ENCODE measurements at regions not wholly inside any gene's neighbourhood (a gene's known extent, or its start where the extent isn't known, plus 50 kb on each side); places are given as distances from the start of the nearest gene placed in this dataset.

GRCh38 chr7:46150721-46151120, 229.6 kb upstream of the IGFBP3 start:
- no peak overlapping the region for H3K9ac ChIP-seq
- no peak overlapping the region for H3K4me2 ChIP-seq
- H3K27me3 ChIP-seq = no peaks in the 10 kb centered on the region
- H3K27ac ChIP-seq = no peak overlapping the region
- no peak for TF ChIP-seq Cebpa-rat (IDR thresholded peaks at IDR 0.05)
- H3K4me3 ChIP-seq = no peak overlapping the region
- H4K20me1 ChIP-seq = no peaks in the 10 kb centered on the region
- H3K9me3 ChIP-seq (replicated peaks in 1 of 11) = no peaks in the 10 kb centered on the region
- H3K36me3 ChIP-seq = no peaks in the 10 kb centered on the region
- no peaks in the 10 kb centered on the region for H3K4me1 ChIP-seq

GRCh38 chr7:46150202-46150601, 229.1 kb upstream of the IGFBP3 start:
- Histone ChIP-seq H3K9ac (no peak overlapping the region), H3K4me2 (no peak overlapping the region), H4K20me1 (no peaks in the 10 kb centered on the region), H3K36me3 (no peaks in the 10 kb centered on the region), H3K27ac (no peak overlapping the region), H3K27me3 (no peaks in the 10 kb centered on the region), H3K9me3 (replicated peaks in 1 of 11) (no peaks in the 10 kb centered on the region), H3K4me1 (no peaks in the 10 kb centered on the region), H3K4me3 (no peak overlapping the region)
- TF ChIP-seq Cebpa-rat (IDR thresholded peaks at IDR 0.05) = no peak

- H4K20me1 ChIP-seq = no peaks in the 10 kb centered on the region
- H3K27me3 ChIP-seq = no peaks in the 10 kb centered on the region
- no peak overlapping the region for H3K27ac ChIP-seq
- H3K4me2 ChIP-seq = no peak overlapping the region
- no peaks in the 10 kb centered on the region for H3K9me3 ChIP-seq (replicated peaks in 1 of 11)
- TF ChIP-seq Cebpa-rat (IDR thresholded peaks at IDR 0.05) = no peak
- peaks cover 0 to 3% (median 0%) of the 10 kb centered on the region in 10 experiments; a peak in 2 of 20 replicates for H3K4me1 ChIP-seq
- H3K9ac ChIP-seq = no peak overlapping the region
- no peak overlapping the region for H3K4me3 ChIP-seq
- no peaks in the 10 kb centered on the region for H3K36me3 ChIP-seq
Measured at GRCh38 chr7:46147871-46148270, 226.8 kb upstream of the IGFBP3 start.

- Histone ChIP-seq H4K20me1 (no peaks in the 10 kb centered on the region), H3K27ac (no peak overlapping the region), H3K4me3 (no peak overlapping the region), H3K4me1 (peaks cover 0 to 3% (median 0%) of the 10 kb centered on the region in 10 experiments; a peak in 2 of 20 replicates), H3K9ac (no peak overlapping the region), H3K4me2 (no peak overlapping the region), H3K27me3 (no peaks in the 10 kb centered on the region), H3K36me3 (no peaks in the 10 kb centered on the region), H3K9me3 (replicated peaks in 1 of 11) (no peaks in the 10 kb centered on the region)
- TF ChIP-seq Cebpa-rat (IDR thresholded peaks at IDR 0.05) = no peak
Measured at GRCh38 chr7:46146454-46147255, 225.6 kb upstream of the IGFBP3 start.

- Histone ChIP-seq H3K36me3 (no peaks in the 10 kb centered on the region), H3K9ac (no peak overlapping the region), H3K9me3 (replicated peaks in 1 of 11) (no peaks in the 10 kb centered on the region), H3K4me2 (no peak overlapping the region), H3K27ac (no peak overlapping the region), H3K4me1 (peaks cover 0 to 3% (median 0%) of the 10 kb centered on the region in 10 experiments; a peak in 2 of 20 replicates), H3K4me3 (no peak overlapping the region), H3K27me3 (no peaks in the 10 kb centered on the region), H4K20me1 (no peaks in the 10 kb centered on the region)
- no peak for TF ChIP-seq Cebpa-rat (IDR thresholded peaks at IDR 0.05)
Measured at GRCh38 chr7:46145412-46145811, 224.3 kb upstream of the IGFBP3 start.

- no peak overlapping the region for H3K27ac ChIP-seq
- H4K20me1 ChIP-seq = no peaks in the 10 kb centered on the region
- H3K4me2 ChIP-seq = no peak overlapping the region
- peaks cover 0 to 3% (median 0%) of the 10 kb centered on the region in 10 experiments; a peak in 2 of 20 replicates for H3K4me1 ChIP-seq
- no peaks in the 10 kb centered on the region for H3K36me3 ChIP-seq
- H3K27me3 ChIP-seq = no peaks in the 10 kb centered on the region
- no peak overlapping the region for H3K4me3 ChIP-seq
- no peak overlapping the region for H3K9ac ChIP-seq
- no peaks in the 10 kb centered on the region for H3K9me3 ChIP-seq (replicated peaks in 1 of 11)
- TF ChIP-seq Cebpa-rat (IDR thresholded peaks at IDR 0.05) = no peak
Measured at GRCh38 chr7:46143949-46144917, 223.2 kb upstream of the IGFBP3 start.

- Histone ChIP-seq H3K27ac (no peak overlapping the region), H3K27me3 (no peaks in the 10 kb centered on the region), H3K36me3 (no peaks in the 10 kb centered on the region), H3K9ac (no peak overlapping the region), H3K4me3 (no peak overlapping the region), H4K20me1 (no peaks in the 10 kb centered on the region), H3K4me1 (peaks cover 0 to 3% (median 0%) of the 10 kb centered on the region in 10 experiments; a peak in 2 of 20 replicates), H3K9me3 (replicated peaks in 1 of 11) (no peaks in the 10 kb centered on the region), H3K4me2 (no peak overlapping the region)
- TF ChIP-seq Cebpa-rat (IDR thresholded peaks at IDR 0.05) = no peak
Measured at GRCh38 chr7:46143421-46143820, 222.3 kb upstream of the IGFBP3 start.

GRCh38 chr7:46139079-46139478, 218.0 kb upstream of the IGFBP3 start:
- H3K27me3 ChIP-seq = no peaks in the 10 kb centered on the region
- peaks cover 0 to 3% (median 0%) of the 10 kb centered on the region in 10 experiments; a peak in 2 of 20 replicates for H3K4me1 ChIP-seq
- no peak overlapping the region for H3K4me3 ChIP-seq
- TF ChIP-seq Cebpa-rat (IDR thresholded peaks at IDR 0.05) = no peak
- H3K9me3 ChIP-seq (replicated peaks in 1 of 11) = no peaks in the 10 kb centered on the region
- no peaks in the 10 kb centered on the region for H4K20me1 ChIP-seq
- H3K4me2 ChIP-seq = no peak overlapping the region
- no peak overlapping the region for H3K9ac ChIP-seq
- H3K27ac ChIP-seq = no peak overlapping the region
- no peaks in the 10 kb centered on the region for H3K36me3 ChIP-seq

- Histone ChIP-seq H3K27ac (no peak overlapping the region), H3K4me1 (no peaks in the 10 kb centered on the region), H3K4me2 (no peak overlapping the region), H3K36me3 (no peaks in the 10 kb centered on the region), H3K27me3 (no peaks in the 10 kb centered on the region), H3K9ac (no peak overlapping the region), H4K20me1 (no peaks in the 10 kb centered on the region), H3K9me3 (replicated peaks in 1 of 11) (no peaks in the 10 kb centered on the region), H3K4me3 (no peak overlapping the region)
- no peak for TF ChIP-seq Cebpa-rat (IDR thresholded peaks at IDR 0.05)
Measured at GRCh38 chr7:46137725-46138124, 216.7 kb upstream of the IGFBP3 start.
